HCT116 (cell line): ENCODE measurements at regions not wholly inside any gene's neighbourhood (a gene's known extent, or its start where the extent isn't known, plus 50 kb on each side); places are given as distances from the start of the nearest gene placed in this dataset.

Experiments used
- ATAC-seq: fragments of 200-7000 bp; cut with Tn5 transposase; 2 replicates; pipeline ENCODE4 v1.9.1; 2020; ENCODE audit warnings: mild to moderate bottlenecking, moderate library complexity
- BruUV-seq: library from RNA; stranded (reverse); fragments of 400-500 nt; replicated peaks from 2 replicates; lab custom pipeline; 2021; lab: Mats Ljungman, UMichigan
- CTCF ChIA-PET: fragments of 300-600 bp; sonication (Branson Sonifier 250); formaldehyde crosslinking; loops from one replicate; lab custom pipeline; 2021; ENCODE audit warnings: antibody characterized with exemption; lab: Charles Lee
- POLR2A ChIA-PET: fragments of 300-600, 350-600 bp; sonication (Branson Sonifier 250); formaldehyde crosslinking; loops from one replicate; lab custom pipeline; 2021; ENCODE audit warnings: antibody characterized with exemption; lab: Charles Lee
- RAD21 ChIA-PET, 2 experiments: fragments of 300-600 bp; sonication (Branson Sonifier 250); formaldehyde crosslinking; loops; one replicate each; lab custom pipeline; 2023; ENCODE audit warnings: low total read pairs in 2 of 2; ENCODE audit not compliant: uncharacterized antibody in 2 of 2, unreplicated experiment in 2 of 2, low non-redundant PET in 1 of 2; lab: Charles Lee
- DNase-seq: peaks from one replicate; pipeline ENCODE4 v3.0.0-alpha.2; 2010; ENCODE audit warnings: low read depth, low spot score
- H2AFZ ChIP-seq: fragments of 200-600 bp; shearing (Covaris generic), sonication (generic); 2 replicates; pipeline ENCODE4 v1.6.1; 2017; ENCODE audit warnings: low read depth, mixed run types, mixed read lengths, antibody characterized with exemption, low read length; ENCODE audit not compliant: poor library complexity, severe bottlenecking
- H3K27ac ChIP-seq: 2 replicates; pipeline ENCODE4 v1.5.1; 2012; ENCODE audit warnings: low read depth, low read length
- H3K27me3 ChIP-seq: fragments of 200-600 bp; sonication (generic); 2 replicates; pipeline ENCODE4 v1.6.1; 2016; ENCODE audit warnings: mixed run types, low read length, mixed read lengths; ENCODE audit not compliant: insufficient read depth
- H3K36me3 ChIP-seq, 2 experiments: fragments of 200-500 bp in 1 of 2; fragments of 200-600 bp in 1 of 2; sonication (Bioruptor generic) in 1 of 2; sonication (generic) in 1 of 2; 2 replicates each; pipeline versions ENCODE4 v1.5.1 to v1.6.1; 2014 to 2016; ENCODE audit warnings: low read length in 2 of 2, inconsistent platforms in 1 of 2, mixed read lengths in 1 of 2, mixed run types in 1 of 2; ENCODE audit not compliant: insufficient read depth in 2 of 2, control insufficient read depth in 1 of 2
- H3K4me1 ChIP-seq, 2 experiments: fragments of 200-600 bp in 1 of 2; sonication (generic) in 1 of 2; 2 replicates each; pipeline versions ENCODE4 v1.5.1 to v1.6.1; 2012 to 2017; ENCODE audit warnings: low read length in 2 of 2, inconsistent platforms in 1 of 2, mild to moderate bottlenecking in 1 of 2, mixed read lengths in 1 of 2, mixed run types in 1 of 2, moderate library complexity in 1 of 2; ENCODE audit not compliant: insufficient read depth in 2 of 2, control insufficient read depth in 1 of 2
- H3K4me2 ChIP-seq: fragments of 200-600 bp; sonication (generic); 2 replicates; pipeline ENCODE4 v1.6.1; 2017; ENCODE audit warnings: mixed run types, low read length, mixed read lengths
- H3K4me3 ChIP-seq, 2 experiments: fragments of 200-600 bp in 1 of 2; sonication (generic) in 1 of 2; replicated peaks in 1 of 2; 2 replicates each; pipeline ENCODE4 v1.5.1; 2011 to 2016; ENCODE audit warnings: low read length in 2 of 2, control low read depth in 1 of 2, low read depth in 1 of 2, mild to moderate bottlenecking in 1 of 2, mixed read lengths in 1 of 2, mixed run types in 1 of 2
- H3K79me2 ChIP-seq: fragments of 200-600 bp; sonication (generic); 2 replicates; pipeline ENCODE4 v1.6.1; 2017; ENCODE audit warnings: mild to moderate bottlenecking, mixed run types, low read length, moderate library complexity, mixed read lengths; ENCODE audit not compliant: insufficient read depth
- H3K9ac ChIP-seq: fragments of 200-600 bp; sonication (generic); 2 replicates; pipeline ENCODE4 v1.6.1; 2016; ENCODE audit warnings: low read length, mixed read lengths
- H3K9me2 ChIP-seq: fragments of 200-600 bp; sonication (generic), shearing (Covaris generic); 2 replicates; pipeline ENCODE4 v1.6.1; 2017; ENCODE audit warnings: mixed run types, mild to moderate bottlenecking, moderate library complexity; ENCODE audit not compliant: insufficient read depth
- H3K9me3 ChIP-seq, 2 experiments: fragments of 200-500 bp in 1 of 2; fragments of 200-600 bp in 1 of 2; sonication (Bioruptor generic) in 1 of 2; sonication (generic) in 1 of 2; 2 replicates each; pipeline ENCODE4 v1.6.1; 2014 to 2017; ENCODE audit warnings: low read length in 2 of 2, mixed read lengths in 2 of 2, inconsistent platforms in 1 of 2, low read depth in 1 of 2, mild to moderate bottlenecking in 1 of 2, mixed run types in 1 of 2, moderate library complexity in 1 of 2; ENCODE audit not compliant: control insufficient read depth in 1 of 2, insufficient read depth in 1 of 2
- H4K20me1 ChIP-seq: fragments of 200-600 bp; sonication (generic), shearing (Covaris generic); 2 replicates; pipeline ENCODE4 v1.6.1; 2017; ENCODE audit warnings: mixed run types, mild to moderate bottlenecking, moderate library complexity; ENCODE audit not compliant: insufficient read depth
- CEBPB ChIP-seq: IDR thresholded peaks from 2 replicates; pipeline ENCODE4 v1.6.1; 2012; ENCODE audit warnings: low read depth
- EGR1 ChIP-seq: IDR thresholded peaks from 2 replicates; pipeline ENCODE4 v1.6.1; 2012; ENCODE audit warnings: low read depth
- ELF1 ChIP-seq: IDR thresholded peaks from 2 replicates; pipeline ENCODE4 v1.6.1; 2012; ENCODE audit warnings: low read depth, borderline replicate concordance
- EZH2 ChIP-seq: fragments of 200-600 bp; sonication (generic); IDR thresholded peaks from 2 replicates; pipeline ENCODE4 v1.6.1; 2017; ENCODE audit warnings: antibody characterized with exemption, mixed run types
- EZH2phosphoT487 ChIP-seq: fragments of 200-600 bp; IDR thresholded peaks from 2 replicates; pipeline ENCODE4 v1.6.1; 2018; ENCODE audit warnings: antibody characterized with exemption, borderline replicate concordance
- POLR2A ChIP-seq: IDR thresholded peaks from 2 replicates; pipeline ENCODE4 v1.7.0; 2011; ENCODE audit warnings: borderline replicate concordance; ENCODE audit not compliant: insufficient read depth, insufficient read length; ENCODE audit errors: extremely low read depth
- POLR2AphosphoS5 ChIP-seq: IDR thresholded peaks from 2 replicates; pipeline ENCODE4 v1.6.1; 2011; ENCODE audit warnings: mild to moderate bottlenecking, low read depth, low read length, moderate library complexity
- RAD21 ChIP-seq: IDR thresholded peaks from 2 replicates; pipeline ENCODE4 v1.6.1; 2012; ENCODE audit warnings: low read depth, mild to moderate bottlenecking
- SIN3A ChIP-seq: IDR thresholded peaks from 2 replicates; pipeline ENCODE4 v1.6.1; 2012; ENCODE audit warnings: low read depth
- SP1 ChIP-seq: IDR thresholded peaks from 2 replicates; pipeline ENCODE4 v1.6.1; 2012; ENCODE audit warnings: low read depth
- YY1 ChIP-seq: IDR thresholded peaks from 2 replicates; pipeline ENCODE4 v1.6.1; 2011; ENCODE audit warnings: low read length, low read depth, moderate library complexity, mild to moderate bottlenecking; ENCODE audit not compliant: insufficient replicate concordance; ENCODE audit errors: extremely low read depth
- ZNF274 ChIP-seq: fragments of 200-500 bp; sonication (Bioruptor generic); IDR thresholded peaks from 2 replicates; pipeline ENCODE4 v1.6.1; 2014; ENCODE audit warnings: mild to moderate bottlenecking, low read depth, low read length, inconsistent platforms
- intact Hi-C: fragments of 100-400 bp; cut with micrococcal nuclease; formaldehyde crosslinking; loops from 2 replicates; pipeline ENCODE4 v1.10.0; 2022
- TF ChIP-seq, protein P1 (sequence below): IDR thresholded peaks from 2 replicates; pipeline ENCODE4 v1.6.1; 2012
- TF ChIP-seq, protein P2 (sequence below), 3 experiments: fragments of 200-600 bp in 1 of 3; sonication (generic) in 1 of 3; IDR thresholded peaks in 2 of 3; conservative IDR thresholded peaks in 1 of 3; 2 replicates each; pipeline ENCODE4 v1.5.1; 2012 to 2017; ENCODE audit warnings: low read depth in 2 of 3, low read length in 2 of 3, antibody characterized with exemption in 1 of 3, borderline replicate concordance in 1 of 3, control low read depth in 1 of 3, mild to moderate bottlenecking in 1 of 3, mixed read lengths in 1 of 3, mixed run types in 1 of 3, moderate library complexity in 1 of 3; ENCODE audit not compliant: insufficient read depth in 1 of 3
- TF ChIP-seq, protein P3 (sequence below): IDR thresholded peaks from 2 replicates; pipeline ENCODE4 v1.6.1; 2012
- TF ChIP-seq, protein P4 (sequence below): IDR thresholded peaks from 2 replicates; pipeline ENCODE4 v1.6.1; 2012; ENCODE audit warnings: low read depth
- TF ChIP-seq, protein P5 (sequence below): IDR thresholded peaks from 2 replicates; pipeline ENCODE4 v1.6.1; 2011; ENCODE audit warnings: mild to moderate bottlenecking, low read length, moderate library complexity; ENCODE audit not compliant: insufficient replicate concordance; ENCODE audit errors: extremely low read depth

DNA sequence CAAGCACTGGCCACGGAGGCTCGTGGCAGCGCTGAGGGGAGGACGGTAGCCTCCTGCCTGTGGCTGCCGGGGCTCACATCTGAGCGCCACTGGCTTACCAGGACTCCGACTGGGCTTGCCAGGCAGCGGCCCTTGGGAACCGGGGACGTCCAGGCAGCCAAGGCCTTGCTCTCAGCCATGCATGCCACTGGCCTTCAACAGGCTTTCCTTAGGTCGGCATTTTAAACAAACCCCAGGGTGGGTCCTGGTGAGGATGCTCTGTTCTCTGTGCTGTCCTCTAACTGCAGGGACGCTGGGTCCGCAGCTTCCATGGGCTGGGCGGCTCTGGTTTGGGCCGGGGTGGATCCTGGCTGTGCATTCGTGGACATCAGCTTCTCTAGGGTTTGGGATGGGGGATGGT is 59.1 kb upstream of the BHLHE23 start:
- no peak overlapping the region for H3K27ac ChIP-seq
- POLR2A ChIA-PET = no interaction called here
- H3K9ac ChIP-seq = no peak overlapping the region
- DNase-seq (no peak), ATAC-seq (no peak)
- no TSS peak for BruUV-seq
- H3K4me2 ChIP-seq = no peak overlapping the region
- H3K4me3 ChIP-seq = no peak overlapping the region
- H3K27me3 ChIP-seq = 0 out of 2 replicates have a peak, but pooled peaks cover 3% of the 10 kb centered on the region
- RAD21 ChIA-PET = no interaction called here
- TF ChIP-seq, protein P1, sequence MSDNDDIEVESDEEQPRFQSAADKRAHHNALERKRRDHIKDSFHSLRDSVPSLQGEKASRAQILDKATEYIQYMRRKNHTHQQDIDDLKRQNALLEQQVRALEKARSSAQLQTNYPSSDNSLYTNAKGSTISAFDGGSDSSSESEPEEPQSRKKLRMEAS = no peak
- TF ChIP-seq EZH2 (no peak), POLR2AphosphoS5 (no peak), RAD21 (no peak), SIN3A (no peak), EGR1 (no peak), ELF1 (no peak), CEBPB (no peak), ZNF274 (no peak), EZH2phosphoT487 (no peak), POLR2A (no peak), YY1 (no peak), SP1 (no peak)
- TF ChIP-seq, protein P2, sequence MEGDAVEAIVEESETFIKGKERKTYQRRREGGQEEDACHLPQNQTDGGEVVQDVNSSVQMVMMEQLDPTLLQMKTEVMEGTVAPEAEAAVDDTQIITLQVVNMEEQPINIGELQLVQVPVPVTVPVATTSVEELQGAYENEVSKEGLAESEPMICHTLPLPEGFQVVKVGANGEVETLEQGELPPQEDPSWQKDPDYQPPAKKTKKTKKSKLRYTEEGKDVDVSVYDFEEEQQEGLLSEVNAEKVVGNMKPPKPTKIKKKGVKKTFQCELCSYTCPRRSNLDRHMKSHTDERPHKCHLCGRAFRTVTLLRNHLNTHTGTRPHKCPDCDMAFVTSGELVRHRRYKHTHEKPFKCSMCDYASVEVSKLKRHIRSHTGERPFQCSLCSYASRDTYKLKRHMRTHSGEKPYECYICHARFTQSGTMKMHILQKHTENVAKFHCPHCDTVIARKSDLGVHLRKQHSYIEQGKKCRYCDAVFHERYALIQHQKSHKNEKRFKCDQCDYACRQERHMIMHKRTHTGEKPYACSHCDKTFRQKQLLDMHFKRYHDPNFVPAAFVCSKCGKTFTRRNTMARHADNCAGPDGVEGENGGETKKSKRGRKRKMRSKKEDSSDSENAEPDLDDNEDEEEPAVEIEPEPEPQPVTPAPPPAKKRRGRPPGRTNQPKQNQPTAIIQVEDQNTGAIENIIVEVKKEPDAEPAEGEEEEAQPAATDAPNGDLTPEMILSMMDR (IDR thresholded peaks at IDR 0.05 in 2 of 3, conservative IDR thresholded peaks at IDR 0.05 in 1 of 3; ENCODE audit: borderline replicate concordance in 1 of 3, insufficient read depth in 1 of 3, low read depth in 2 of 3, low read length in 2 of 3) = no peak
- TF ChIP-seq, protein P3, sequence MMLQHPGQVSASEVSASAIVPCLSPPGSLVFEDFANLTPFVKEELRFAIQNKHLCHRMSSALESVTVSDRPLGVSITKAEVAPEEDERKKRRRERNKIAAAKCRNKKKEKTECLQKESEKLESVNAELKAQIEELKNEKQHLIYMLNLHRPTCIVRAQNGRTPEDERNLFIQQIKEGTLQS = no peak
- TF ChIP-seq, protein P4, sequence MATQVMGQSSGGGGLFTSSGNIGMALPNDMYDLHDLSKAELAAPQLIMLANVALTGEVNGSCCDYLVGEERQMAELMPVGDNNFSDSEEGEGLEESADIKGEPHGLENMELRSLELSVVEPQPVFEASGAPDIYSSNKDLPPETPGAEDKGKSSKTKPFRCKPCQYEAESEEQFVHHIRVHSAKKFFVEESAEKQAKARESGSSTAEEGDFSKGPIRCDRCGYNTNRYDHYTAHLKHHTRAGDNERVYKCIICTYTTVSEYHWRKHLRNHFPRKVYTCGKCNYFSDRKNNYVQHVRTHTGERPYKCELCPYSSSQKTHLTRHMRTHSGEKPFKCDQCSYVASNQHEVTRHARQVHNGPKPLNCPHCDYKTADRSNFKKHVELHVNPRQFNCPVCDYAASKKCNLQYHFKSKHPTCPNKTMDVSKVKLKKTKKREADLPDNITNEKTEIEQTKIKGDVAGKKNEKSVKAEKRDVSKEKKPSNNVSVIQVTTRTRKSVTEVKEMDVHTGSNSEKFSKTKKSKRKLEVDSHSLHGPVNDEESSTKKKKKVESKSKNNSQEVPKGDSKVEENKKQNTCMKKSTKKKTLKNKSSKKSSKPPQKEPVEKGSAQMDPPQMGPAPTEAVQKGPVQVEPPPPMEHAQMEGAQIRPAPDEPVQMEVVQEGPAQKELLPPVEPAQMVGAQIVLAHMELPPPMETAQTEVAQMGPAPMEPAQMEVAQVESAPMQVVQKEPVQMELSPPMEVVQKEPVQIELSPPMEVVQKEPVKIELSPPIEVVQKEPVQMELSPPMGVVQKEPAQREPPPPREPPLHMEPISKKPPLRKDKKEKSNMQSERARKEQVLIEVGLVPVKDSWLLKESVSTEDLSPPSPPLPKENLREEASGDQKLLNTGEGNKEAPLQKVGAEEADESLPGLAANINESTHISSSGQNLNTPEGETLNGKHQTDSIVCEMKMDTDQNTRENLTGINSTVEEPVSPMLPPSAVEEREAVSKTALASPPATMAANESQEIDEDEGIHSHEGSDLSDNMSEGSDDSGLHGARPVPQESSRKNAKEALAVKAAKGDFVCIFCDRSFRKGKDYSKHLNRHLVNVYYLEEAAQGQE = no peak
- TF ChIP-seq, protein P5, sequence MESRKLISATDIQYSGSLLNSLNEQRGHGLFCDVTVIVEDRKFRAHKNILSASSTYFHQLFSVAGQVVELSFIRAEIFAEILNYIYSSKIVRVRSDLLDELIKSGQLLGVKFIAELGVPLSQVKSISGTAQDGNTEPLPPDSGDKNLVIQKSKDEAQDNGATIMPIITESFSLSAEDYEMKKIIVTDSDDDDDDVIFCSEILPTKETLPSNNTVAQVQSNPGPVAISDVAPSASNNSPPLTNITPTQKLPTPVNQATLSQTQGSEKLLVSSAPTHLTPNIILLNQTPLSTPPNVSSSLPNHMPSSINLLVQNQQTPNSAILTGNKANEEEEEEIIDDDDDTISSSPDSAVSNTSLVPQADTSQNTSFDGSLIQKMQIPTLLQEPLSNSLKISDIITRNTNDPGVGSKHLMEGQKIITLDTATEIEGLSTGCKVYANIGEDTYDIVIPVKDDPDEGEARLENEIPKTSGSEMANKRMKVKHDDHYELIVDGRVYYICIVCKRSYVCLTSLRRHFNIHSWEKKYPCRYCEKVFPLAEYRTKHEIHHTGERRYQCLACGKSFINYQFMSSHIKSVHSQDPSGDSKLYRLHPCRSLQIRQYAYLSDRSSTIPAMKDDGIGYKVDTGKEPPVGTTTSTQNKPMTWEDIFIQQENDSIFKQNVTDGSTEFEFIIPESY = no peak
- intact Hi-C loops = no loop called here
- H3K36me3 ChIP-seq = no peaks in the 10 kb centered on the region
- H3K9me2 ChIP-seq = no peaks in the 10 kb centered on the region
- CTCF ChIA-PET = no interaction called here
- H2AFZ ChIP-seq = no peak overlapping the region
- H4K20me1 ChIP-seq = no peaks in the 10 kb centered on the region
- no peaks in the 10 kb centered on the region; a peak in 1 of 4 replicates for H3K9me3 ChIP-seq
- H3K79me2 ChIP-seq = no peaks in the 10 kb centered on the region
- no peaks in the 10 kb centered on the region for H3K4me1 ChIP-seq
